22Rv1 (cell line): ENCODE measurements at regions not wholly inside any gene's neighbourhood (a gene's known extent, or its start where the extent isn't known, plus 50 kb on each side); places are given as distances from the start of the nearest gene placed in this dataset.

Experiments used
- CTCF ChIP-seq: fragments of 450-650 bp; IDR thresholded peaks from 2 replicates; pipeline ENCODE4 v1.5.1; 2017; ENCODE audit warnings: mild to moderate bottlenecking
- ZFX ChIP-seq: fragments of 450-650 bp; IDR thresholded peaks from 2 replicates; pipeline ENCODE4 v1.6.1; 2017; ENCODE audit warnings: antibody characterized with exemption, borderline replicate concordance

GRCh38 chr1:177561436-177561835 is 390.7 kb downstream of the BRINP2 start:
- TF ChIP-seq CTCF (no peak), ZFX (no peak)
